Activated CD8-positive, alpha-beta memory T cell treated with anti-CD3 and anti-CD28 coated beads, Interleukin-2, amount 50 U/mL, for 24 hours (primary cell): ENCODE measurements at regions not wholly inside any gene's neighbourhood (a gene's known extent, or its start where the extent isn't known, plus 50 kb on each side); places are given as distances from the start of the nearest gene placed in this dataset.

Experiments
- DNase-seq: peaks from one replicate; pipeline ENCODE4 v3.0.0-alpha.2; 2020; ENCODE audit errors: extremely low read depth

- no peak for DNase-seq
These were observed 303.3 kb upstream of the TMPO start for GRCh38 chr12:98211909-98212695.

GRCh38 chr12:98213556-98213955 is 301.8 kb upstream of the TMPO start:
- no peak for DNase-seq

- DNase-seq: no peak
These were observed 298.1 kb upstream of the TMPO start for GRCh38 chr12:98217257-98217656.

GRCh38 chr12:98220636-98221035 is 294.8 kb upstream of the TMPO start:
- DNase-seq: no peak

GRCh38 chr12:98221243-98221808 is 294.1 kb upstream of the TMPO start:
- no peak for DNase-seq

GRCh38 chr12:98222135-98222534 is 293.3 kb upstream of the TMPO start:
- no peak for DNase-seq

- no peak for DNase-seq
These were observed 290.7 kb upstream of the TMPO start for GRCh38 chr12:98224584-98225221.

GRCh38 chr12:98227162-98227561 is 288.2 kb upstream of the TMPO start:
- no peak for DNase-seq

GRCh38 chr12:98228683-98229539 is 286.5 kb upstream of the TMPO start:
- no peak for DNase-seq

GRCh38 chr12:98229540-98229924 is 285.9 kb upstream of the TMPO start:
- DNase-seq: no peak

GRCh38 chr12:98232753-98233390 is 282.5 kb upstream of the TMPO start:
- DNase-seq: no peak

GRCh38 chr12:98235301-98235700 is 280.1 kb upstream of the TMPO start:
- DNase-seq: no peak

GRCh38 chr12:98238515-98239130 is 276.8 kb upstream of the TMPO start:
- no peak for DNase-seq

- DNase-seq: no peak
These were observed 272.2 kb upstream of the TMPO start for GRCh38 chr12:98243190-98243589.

GRCh38 chr12:98244136-98244535 is 271.3 kb upstream of the TMPO start:
- DNase-seq: no peak

- no peak for DNase-seq
These were observed 262.0 kb upstream of the TMPO start for GRCh38 chr12:98253207-98254037.

- no peak for DNase-seq
These were observed 258.6 kb upstream of the TMPO start for GRCh38 chr12:98256830-98257229.

- no peak for DNase-seq
These were observed 255.7 kb upstream of the TMPO start for GRCh38 chr12:98259693-98260092.

GRCh38 chr12:98260276-98260675 is 255.1 kb upstream of the TMPO start:
- DNase-seq: no peak

- DNase-seq: no peak
These were observed 252.5 kb upstream of the TMPO start for GRCh38 chr12:98262902-98263301.
